Prostate gland (tissue), 2 donors: ENCODE measurements at regions not wholly inside any gene's neighbourhood (a gene's known extent, or its start where the extent isn't known, plus 50 kb on each side); places are given as distances from the start of the nearest gene placed in this dataset.
A peak's percentile ranks its signal among the peaks of the same experiment; 100 is the strongest.

ENCODE experiments used
- DNase-seq: peaks from one replicate; pipeline ENCODE4 v3.0.0-alpha.2; 2019; ENCODE audit warnings: low spot score
- H3K27ac ChIP-seq, 2 donors: fragments of 200-600 bp; sonication (generic); 2 replicates each; pipeline ENCODE4 v1.5.1; 2017 to 2019
- H3K27me3 ChIP-seq: fragments of 200-600 bp; sonication (generic); replicated peaks from 2 replicates; pipeline ENCODE4 v1.5.1; 2019; ENCODE audit not compliant: insufficient read depth
- H3K36me3 ChIP-seq, 2 donors: fragments of 200-600 bp; sonication (generic); 1 replicate in 1 of 2; 2 replicates in 1 of 2; pipeline versions ENCODE4 v1.5.1 to v1.8.1; 2017 to 2019
- H3K4me1 ChIP-seq: fragments of 200-600 bp; sonication (generic); replicated peaks from 2 replicates; pipeline ENCODE4 v1.5.1; 2019
- H3K4me3 ChIP-seq, 2 donors: fragments of 200-600 bp; sonication (generic); 2 replicates each; pipeline ENCODE4 v1.5.1; 2017 to 2019
- H3K9me3 ChIP-seq: fragments of 200-600 bp; sonication (generic); 2 replicates; pipeline ENCODE4 v1.5.1; 2017
- CTCF ChIP-seq, 4 experiments: fragments of 200-600 bp in 2 of 4; fragments of 450-650 bp in 2 of 4; sonication (generic) in 2 of 4; IDR thresholded peaks; 1 replicate in 3 of 4; 2 replicates in 1 of 4; pipeline ENCODE4 v1.5.1; 2016 to 2019; ENCODE audit warnings: antibody characterized with exemption in 4 of 4, mild to moderate bottlenecking in 2 of 4, moderate library complexity in 2 of 4
- POLR2A ChIP-seq: fragments of 450-650 bp; IDR thresholded peaks from one replicate; pipeline ENCODE4 v1.6.1; 2016; ENCODE audit warnings: antibody characterized with exemption, mild to moderate bottlenecking
- POLR2AphosphoS5 ChIP-seq: sonication (generic); formaldehyde crosslinking; IDR thresholded peaks from one replicate; pipeline ENCODE4 v1.6.1; 2017; ENCODE audit warnings: antibody characterized with exemption
- WGBS: methylation state at CpG from one replicate; pipeline ENCODE4 v1.1.5; 2018; 5-methylcytosine and 5-hydroxymethylcytosine counted together
- intact Hi-C: fragments of 100-400 bp; cut with DNase I; formaldehyde crosslinking; loops from one replicate; pipeline ENCODE4 v1.14.2; 2022

- TF ChIP-seq POLR2A = no peak
- no peak for TF ChIP-seq CTCF (IDR thresholded peaks at IDR 0.05)
- no peak for TF ChIP-seq POLR2AphosphoS5
- H3K27ac ChIP-seq = no peak overlapping the region
- 80% methylated on average over 4 of the region's 4 CpGs for whole genome bisulfite sequencing
- intact Hi-C loops = no loop called here
- H3K9me3 ChIP-seq = no peaks in the 10 kb centered on the region
- H3K36me3 ChIP-seq = no peaks in the 10 kb centered on the region
- DNase-seq = no peak
- H3K4me3 ChIP-seq = no peak overlapping the region
- no peaks in the 10 kb centered on the region for H3K27me3 ChIP-seq
- no peaks in the 10 kb centered on the region for H3K4me1 ChIP-seq
Observed at GRCh38 chr14:45877981-45878380, 625.0 kb upstream of the MIS18BP1 start.

GRCh38 chr14:45868863-45869262 lies 615.9 kb upstream of the MIS18BP1 start:
- Histone ChIP-seq H3K9me3 (no peaks in the 10 kb centered on the region), H3K27me3 (no peaks in the 10 kb centered on the region), H3K4me3 (no peak overlapping the region), H3K27ac (no peak overlapping the region), H3K36me3 (no peaks in the 10 kb centered on the region), H3K4me1 (no peaks in the 10 kb centered on the region)
- no peak for DNase-seq
- intact Hi-C loops = no loop called here
- TF ChIP-seq CTCF (IDR thresholded peaks at IDR 0.05) (no peak), POLR2AphosphoS5 (no peak), POLR2A (no peak)
- 93% methylated on average over 2 of the region's 2 CpGs for WGBS

GRCh38 chr14:45868377-45868776 lies 615.4 kb upstream of the MIS18BP1 start:
- Histone ChIP-seq H3K4me3 (no peak overlapping the region), H3K9me3 (no peaks in the 10 kb centered on the region), H3K4me1 (no peaks in the 10 kb centered on the region), H3K27ac (no peak overlapping the region), H3K36me3 (no peaks in the 10 kb centered on the region), H3K27me3 (no peaks in the 10 kb centered on the region)
- intact Hi-C loops = no loop called here
- DNase-seq = no peak
- no peak for TF ChIP-seq CTCF (IDR thresholded peaks at IDR 0.05)
- no peak for TF ChIP-seq POLR2A
- no peak for TF ChIP-seq POLR2AphosphoS5
- WGBS = 59% methylated on average over 2 of the region's 2 CpGs

GRCh38 chr14:45867046-45867894 lies 614.3 kb upstream of the MIS18BP1 start:
- WGBS = 61% methylated on average over 3 of the region's 3 CpGs
- Histone ChIP-seq H3K9me3 (no peaks in the 10 kb centered on the region), H3K27ac (no peak overlapping the region), H3K27me3 (no peaks in the 10 kb centered on the region), H3K4me1 (no peaks in the 10 kb centered on the region), H3K4me3 (no peak overlapping the region), H3K36me3 (no peaks in the 10 kb centered on the region)
- DNase-seq = no peak
- no peak for TF ChIP-seq POLR2AphosphoS5
- no peak for TF ChIP-seq CTCF (IDR thresholded peaks at IDR 0.05)
- TF ChIP-seq POLR2A = no peak
- intact Hi-C loops = no loop called here

- H3K36me3 ChIP-seq = no peaks in the 10 kb centered on the region
- no peak overlapping the region for H3K4me3 ChIP-seq
- no peaks in the 10 kb centered on the region for H3K9me3 ChIP-seq
- H3K4me1 ChIP-seq = no peaks in the 10 kb centered on the region
- intact Hi-C loops = no loop called here
- no peaks in the 10 kb centered on the region for H3K27me3 ChIP-seq
- no peak overlapping the region for H3K27ac ChIP-seq
- TF ChIP-seq POLR2A (no peak), CTCF (IDR thresholded peaks at IDR 0.05) (peak in 1 of 4 experiments; percentile 11)
- no peak for DNase-seq
- 25% methylated on average over 2 of the region's 2 CpGs for WGBS
Observed at GRCh38 chr14:45838597-45838996, 585.6 kb upstream of the MIS18BP1 start.
